H1 (cell line): ENCODE measurements at regions not wholly inside any gene's neighbourhood (a gene's known extent, or its start where the extent isn't known, plus 50 kb on each side); places are given as distances from the start of the nearest gene placed in this dataset.

ENCODE experiments used
- CHD7 ChIP-seq: fragments of 300-600 bp; sonication (generic); IDR thresholded peaks from 2 replicates; pipeline ENCODE4 v1.7.1; 2012; ENCODE audit warnings: low read length, moderate library complexity, mild to moderate bottlenecking, inconsistent platforms; ENCODE audit not compliant: insufficient replicate concordance
- TBP ChIP-seq: IDR thresholded peaks from 2 replicates; pipeline ENCODE4 v1.6.1; 2011; ENCODE audit warnings: low read depth, low read length, improper control_type of control experiment

- TF ChIP-seq CHD7 (no peak), TBP (no peak)
- TF ChIP-seq, all 59 proteins: peak for 0
These were observed 142.5 kb downstream of the CHIC2 start (continued) for GRCh38 chr4:53921856-53922255.
